HG02840 (cell line): ENCODE measurements at regions not wholly inside any gene's neighbourhood (a gene's known extent, or its start where the extent isn't known, plus 50 kb on each side); places are given as distances from the start of the nearest gene placed in this dataset.
"Not testable (repeated sequence)": the region's sequence is repeated elsewhere in the genome, so short reads cannot be mapped to it uniquely, and the experiment has no call there.

Experiments used
- ATAC-seq: cut with Tn5 transposase; IDR thresholded peaks from one replicate; pipeline ENCODE4 v1.9.1; 2021; ENCODE audit warnings: mild to moderate bottlenecking, moderate library complexity, moderate number of reproducible peaks; ENCODE audit not compliant: unreplicated experiment, low FRiP score

- ATAC-seq: no peak
These were observed 340.2 kb upstream of the HNRNPA3 start for GRCh38 chr2:176872406-176872805.

GRCh38 chr2:176873403-176873802 lies 339.2 kb upstream of the HNRNPA3 start:
- ATAC-seq: no peak

- ATAC-seq: no peak
These were observed 336.0 kb upstream of the HNRNPA3 start for GRCh38 chr2:176876493-176877103.

GRCh38 chr2:176879426-176879995 lies 333.1 kb upstream of the HNRNPA3 start:
- ATAC-seq: no peak

- ATAC-seq: not testable (repeated sequence)
These were observed 330.5 kb upstream of the HNRNPA3 start for GRCh38 chr2:176882045-176882444.

GRCh38 chr2:176885001-176885643 lies 327.5 kb upstream of the HNRNPA3 start:
- ATAC-seq: no peak

GRCh38 chr2:176885661-176886060 lies 326.9 kb upstream of the HNRNPA3 start:
- ATAC-seq: no peak

GRCh38 chr2:176891105-176891504 lies 321.5 kb upstream of the HNRNPA3 start:
- no peak for ATAC-seq

GRCh38 chr2:176891857-176892256 lies 320.7 kb upstream of the HNRNPA3 start:
- no peak for ATAC-seq

GRCh38 chr2:176892676-176893226 lies 319.8 kb upstream of the HNRNPA3 start:
- no peak for ATAC-seq

- ATAC-seq: no peak
These were observed 317.4 kb upstream of the HNRNPA3 start for GRCh38 chr2:176895158-176895557.

GRCh38 chr2:176902454-176902853 lies 310.1 kb upstream of the HNRNPA3 start:
- no peak for ATAC-seq

- not testable (repeated sequence) for ATAC-seq
These were observed 308.5 kb upstream of the HNRNPA3 start for GRCh38 chr2:176904053-176904452.

GRCh38 chr2:176907341-176907740 lies 305.3 kb upstream of the HNRNPA3 start:
- ATAC-seq: no peak

- ATAC-seq: no peak
These were observed 301.8 kb upstream of the HNRNPA3 start for GRCh38 chr2:176910828-176911227.

GRCh38 chr2:176913955-176914354 lies 298.6 kb upstream of the HNRNPA3 start:
- ATAC-seq: no peak

GRCh38 chr2:176914371-176914770 lies 298.2 kb upstream of the HNRNPA3 start:
- no peak for ATAC-seq

- ATAC-seq: not testable (repeated sequence)
These were observed 290.0 kb upstream of the HNRNPA3 start for GRCh38 chr2:176922545-176922944.

- no peak for ATAC-seq
These were observed 289.4 kb upstream of the HNRNPA3 start for GRCh38 chr2:176923205-176923604.

- ATAC-seq: no peak
These were observed 287.6 kb upstream of the HNRNPA3 start for GRCh38 chr2:176924909-176925534.

- ATAC-seq: no peak
These were observed 286.1 kb upstream of the HNRNPA3 start for GRCh38 chr2:176926453-176926852.
